ENCODE measurements at regions not wholly inside any gene's neighbourhood (a gene's known extent, or its start where the extent isn't known, plus 50 kb on each side); places are given as distances from the start of the nearest gene placed in this dataset.

- no peak for TF ChIP-seq CTCF (IDR thresholded peaks at IDR 0.05; ENCODE audit: low read depth, low read length, poor library complexity, severe bottlenecking)
- TF ChIP-seq EZH2phosphoT487 (IDR thresholded peaks at IDR 0.05; ENCODE audit: borderline replicate concordance, low read length): no peak
Observed at GRCh38 chr4:101670897-101671296, 119.6 kb upstream of the BANK1 start.
